Right atrium auricular region (tissue), 2 donors: ENCODE measurements at regions not wholly inside any gene's neighbourhood (a gene's known extent, or its start where the extent isn't known, plus 50 kb on each side); places are given as distances from the start of the nearest gene placed in this dataset.

Experiments used
- DNase-seq: peaks from one replicate; pipeline ENCODE4 v3.0.0-alpha.2; 2019; ENCODE audit warnings: low spot score
- H3K27ac ChIP-seq, 2 donors: fragments of 200-600 bp; sonication (generic); 1 replicate in 1 of 2; 2 replicates in 1 of 2; pipeline ENCODE4 v1.5.1; 2016 to 2019
- H3K27me3 ChIP-seq, 2 donors: fragments of 200-600 bp; sonication (generic); one replicate each; pipeline versions ENCODE4 v1.5.1 to v1.6.0; 2017 to 2019
- H3K36me3 ChIP-seq: fragments of 200-600 bp; sonication (generic); one replicate; pipeline ENCODE4 v1.5.1; 2016
- H3K4me1 ChIP-seq, 2 donors: fragments of 200-600 bp; sonication (generic); one replicate each; pipeline versions ENCODE4 v1.5.1 to v1.6.0; 2017 to 2019
- H3K4me3 ChIP-seq, 2 donors: fragments of 200-600 bp; sonication (generic); 1 replicate in 1 of 2; 2 replicates in 1 of 2; pipeline ENCODE4 v1.5.1; 2017 to 2019; ENCODE audit warnings: mild to moderate bottlenecking in 1 of 2, moderate library complexity in 1 of 2
- H3K9me3 ChIP-seq, 2 donors: fragments of 200-600 bp; sonication (generic); one replicate each; pipeline ENCODE4 v1.5.1; 2019
- CTCF ChIP-seq, 2 donors: fragments of 200-600 bp; sonication (generic); IDR thresholded peaks; one replicate each; pipeline ENCODE4 v1.5.1; 2019; ENCODE audit warnings: antibody characterized with exemption in 2 of 2

DNA sequence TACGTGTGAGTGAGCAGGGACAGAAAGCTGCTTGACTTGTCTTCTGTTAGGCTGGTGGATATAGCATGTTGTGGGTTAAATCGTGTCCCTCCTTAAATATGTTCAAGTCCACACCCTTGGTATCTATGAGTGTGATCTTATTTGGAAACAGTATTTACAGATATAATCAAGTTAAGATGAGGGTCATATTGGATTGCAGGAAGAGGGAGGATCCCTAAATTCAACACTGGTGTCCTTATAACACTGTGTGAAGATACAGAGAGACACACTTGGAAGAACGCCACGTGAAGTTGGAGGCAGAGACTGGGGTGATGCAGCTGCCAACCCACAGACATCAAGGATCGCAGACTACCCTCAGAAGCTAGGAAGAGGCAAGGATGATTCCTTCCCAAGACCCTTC is 275.2 kb upstream of the SSTR1 start:
- Histone ChIP-seq H3K9me3 (no peaks in the 10 kb centered on the region), H3K4me3 (no peak overlapping the region), H3K27me3 (no peaks in the 10 kb centered on the region), H3K36me3 (no peaks in the 10 kb centered on the region), H3K27ac (no peak overlapping the region), H3K4me1 (no peaks in the 10 kb centered on the region)
- DNase-seq: no peak
- TF ChIP-seq CTCF (IDR thresholded peaks at IDR 0.05): no peak

DNA sequence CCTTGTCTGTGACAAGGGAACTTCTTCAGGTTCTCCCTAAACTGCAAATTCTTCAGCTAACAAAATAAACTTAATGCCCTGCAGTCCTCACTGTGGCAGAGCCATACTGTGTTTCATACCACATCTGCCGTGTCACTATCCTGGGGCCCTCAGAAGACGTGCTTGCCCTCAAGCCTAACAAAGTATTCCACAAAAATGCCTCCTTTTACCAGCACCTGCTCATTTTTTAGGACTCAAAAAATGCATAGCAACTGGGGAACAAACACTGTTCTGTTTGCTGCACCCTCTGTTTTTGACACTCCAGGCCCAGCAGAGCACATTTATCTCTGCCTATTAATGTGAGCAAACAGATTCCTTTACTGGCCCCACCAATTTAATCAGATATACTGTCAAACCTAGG is 270.7 kb upstream of the SSTR1 start:
- H3K27ac ChIP-seq: no peak overlapping the region
- no peak overlapping the region for H3K4me3 ChIP-seq
- no peaks in the 10 kb centered on the region for H3K4me1 ChIP-seq
- H3K9me3 ChIP-seq: no peaks in the 10 kb centered on the region
- H3K36me3 ChIP-seq: no peaks in the 10 kb centered on the region
- no peaks in the 10 kb centered on the region for H3K27me3 ChIP-seq
- TF ChIP-seq CTCF (IDR thresholded peaks at IDR 0.05): no peak
- no peak for DNase-seq

- Histone ChIP-seq H3K4me3 (no peak overlapping the region), H3K9me3 (no peaks in the 10 kb centered on the region), H3K27me3 (no peaks in the 10 kb centered on the region), H3K4me1 (no peaks in the 10 kb centered on the region), H3K27ac (no peak overlapping the region), H3K36me3 (no peaks in the 10 kb centered on the region)
- TF ChIP-seq CTCF (IDR thresholded peaks at IDR 0.05): no peak
- no peak for DNase-seq
These were observed 268.2 kb upstream of the SSTR1 start for GRCh38 chr14:37939442-37940028.

DNA sequence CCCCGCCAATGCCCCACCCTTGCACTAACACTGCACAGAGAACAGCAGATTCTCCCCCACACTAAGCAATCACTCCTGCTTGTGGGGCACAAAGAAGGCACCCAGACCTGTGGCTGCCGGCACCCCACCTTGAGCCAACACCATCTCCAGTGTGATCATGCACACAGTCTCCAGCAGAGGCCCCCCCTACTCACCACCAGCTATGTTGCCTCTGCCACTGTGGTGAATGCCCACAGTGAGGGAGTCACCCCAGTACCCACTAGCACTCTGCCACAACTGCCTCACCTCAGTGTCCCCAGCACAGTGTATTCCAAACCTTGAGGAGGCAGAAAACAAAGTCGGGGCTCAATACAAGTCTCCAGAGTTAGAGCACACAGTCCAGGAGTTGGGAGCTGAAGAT is 261.7 kb upstream of the SSTR1 start:
- no peaks in the 10 kb centered on the region for H3K4me1 ChIP-seq
- H3K4me3 ChIP-seq: no peak overlapping the region
- no peak overlapping the region for H3K27ac ChIP-seq
- H3K27me3 ChIP-seq: no peaks in the 10 kb centered on the region
- DNase-seq: no peak
- H3K9me3 ChIP-seq: peaks cover 0 to 30% of the 10 kb centered on the region in 2 donors
- no peak for TF ChIP-seq CTCF (IDR thresholded peaks at IDR 0.05)
- no peaks in the 10 kb centered on the region for H3K36me3 ChIP-seq

DNA sequence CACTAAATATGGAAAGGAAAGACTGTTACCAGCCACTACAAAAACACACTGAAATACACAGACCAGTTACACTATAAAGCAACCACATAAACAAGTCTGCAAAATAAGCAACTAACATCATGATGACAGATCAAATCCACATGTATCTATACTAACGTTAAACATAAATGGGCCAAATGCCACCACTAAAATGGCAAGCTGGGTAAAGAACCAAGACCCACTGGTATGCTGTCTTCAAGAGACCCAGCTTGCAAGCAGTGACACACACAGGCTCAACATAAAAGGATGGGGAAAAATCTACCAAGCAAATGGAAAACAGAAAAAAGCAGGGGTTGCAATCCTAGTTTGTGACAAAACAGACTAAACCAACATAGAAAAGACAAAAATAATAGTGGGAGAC is 260.9 kb upstream of the SSTR1 start:
- Histone ChIP-seq H3K27me3 (no peaks in the 10 kb centered on the region), H3K9me3 (peaks cover 0 to 30% of the 10 kb centered on the region in 2 donors), H3K27ac (no peak overlapping the region), H3K36me3 (no peaks in the 10 kb centered on the region), H3K4me3 (no peak overlapping the region), H3K4me1 (no peaks in the 10 kb centered on the region)
- no peak for TF ChIP-seq CTCF (IDR thresholded peaks at IDR 0.05)
- DNase-seq: no peak

DNA sequence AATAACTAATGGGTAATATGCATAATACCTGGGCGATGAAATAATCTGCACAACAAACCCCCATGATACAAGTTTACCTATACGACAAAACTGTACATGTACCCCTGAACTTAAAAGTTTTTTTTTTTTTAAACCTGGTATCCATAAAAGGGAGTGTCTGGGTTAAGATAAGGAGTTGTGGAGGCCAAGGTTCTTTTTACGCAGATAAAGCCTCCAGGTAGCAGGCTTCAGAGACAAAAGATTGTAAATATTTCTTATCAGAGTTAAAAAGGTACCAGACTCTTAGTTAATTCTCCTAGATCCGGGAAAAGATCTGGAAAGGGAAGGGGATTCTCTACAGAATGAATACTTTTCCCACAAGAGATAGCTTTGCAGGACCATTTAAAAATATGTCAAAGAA is 259.4 kb upstream of the SSTR1 start:
- no peaks in the 10 kb centered on the region for H3K4me1 ChIP-seq

More for the DNA sequence above, 259.4 kb upstream of the SSTR1 start:
- H3K4me3 ChIP-seq: no peak overlapping the region
- H3K9me3 ChIP-seq: peaks cover 0 to 30% of the 10 kb centered on the region in 2 donors
- no peaks in the 10 kb centered on the region for H3K27me3 ChIP-seq
- no peaks in the 10 kb centered on the region for H3K36me3 ChIP-seq
- DNase-seq: no peak
- no peak for TF ChIP-seq CTCF (IDR thresholded peaks at IDR 0.05)
- H3K27ac ChIP-seq: no peak overlapping the region
